Iris pigment epithelial cell (primary cell): ENCODE measurements at regions not wholly inside any gene's neighbourhood (a gene's known extent, or its start where the extent isn't known, plus 50 kb on each side); places are given as distances from the start of the nearest gene placed in this dataset.

Source experiments
- DNase-seq: peaks from one replicate; pipeline ENCODE4 v3.0.0-alpha.2; 2011; ENCODE audit warnings: low read depth

DNA sequence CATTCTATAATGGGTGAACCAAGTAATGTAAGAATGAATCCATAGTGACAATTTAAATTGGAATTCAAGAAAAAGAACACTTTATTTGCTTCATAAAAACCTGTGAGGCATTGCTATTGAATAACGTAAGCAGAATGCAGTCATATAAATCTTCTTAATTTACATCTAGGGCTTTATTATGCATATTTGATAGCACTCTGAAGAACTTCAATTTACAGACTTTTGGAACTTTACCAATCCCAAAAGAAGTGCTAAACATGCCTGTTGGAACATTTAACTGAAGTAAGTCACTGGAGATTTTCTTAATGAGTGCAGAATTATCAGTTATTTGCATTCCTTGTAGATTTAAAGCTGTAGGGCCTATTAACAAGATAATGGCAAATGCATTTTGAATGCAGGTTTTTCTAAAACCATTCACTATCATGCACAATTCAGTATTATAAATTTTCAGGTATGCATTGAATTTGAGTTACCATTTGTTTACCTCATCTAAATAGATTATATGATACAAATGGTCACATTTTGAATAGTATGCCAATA is 1181.2 kb downstream of the ARAP2 start:
- DNase-seq: no peak

DNA sequence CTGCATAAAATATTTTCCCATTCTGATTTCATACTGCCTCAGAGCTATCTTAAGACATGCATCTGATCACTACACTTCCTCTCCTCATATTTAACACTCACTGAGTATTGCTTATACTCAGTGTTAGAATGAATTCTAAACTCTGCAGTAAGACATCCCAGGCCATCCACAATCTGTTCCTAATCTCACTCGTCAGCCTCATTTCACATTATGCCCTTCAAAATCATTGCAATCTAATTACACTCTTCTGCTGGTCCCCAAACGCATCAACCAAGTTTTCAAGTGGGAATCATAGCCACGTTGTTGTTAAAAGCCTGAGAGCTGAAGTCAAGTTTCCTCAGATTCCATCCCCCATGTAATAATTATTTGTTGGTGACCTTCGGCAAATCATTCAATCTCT is 1177.9 kb downstream of the ARAP2 start:
- no peak for DNase-seq

DNA sequence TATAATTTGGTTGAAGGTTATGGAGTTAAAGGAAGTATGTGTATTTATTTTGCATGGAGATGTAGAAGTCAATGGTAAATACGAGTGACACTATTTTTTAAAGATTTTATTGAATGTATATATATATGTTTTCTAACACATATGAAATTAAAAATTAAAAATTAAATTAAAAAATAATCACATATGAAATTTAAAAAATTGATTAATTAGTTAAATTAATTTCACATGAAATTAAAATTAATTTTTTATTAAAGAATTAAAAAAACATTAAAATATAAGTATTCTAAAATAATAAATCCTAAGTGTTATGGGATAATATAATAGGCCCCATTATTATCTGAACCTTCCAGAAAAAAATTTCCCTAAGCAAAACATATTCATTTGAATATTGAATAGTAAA is 1163.5 kb downstream of the ARAP2 start:
- no peak for DNase-seq

DNA sequence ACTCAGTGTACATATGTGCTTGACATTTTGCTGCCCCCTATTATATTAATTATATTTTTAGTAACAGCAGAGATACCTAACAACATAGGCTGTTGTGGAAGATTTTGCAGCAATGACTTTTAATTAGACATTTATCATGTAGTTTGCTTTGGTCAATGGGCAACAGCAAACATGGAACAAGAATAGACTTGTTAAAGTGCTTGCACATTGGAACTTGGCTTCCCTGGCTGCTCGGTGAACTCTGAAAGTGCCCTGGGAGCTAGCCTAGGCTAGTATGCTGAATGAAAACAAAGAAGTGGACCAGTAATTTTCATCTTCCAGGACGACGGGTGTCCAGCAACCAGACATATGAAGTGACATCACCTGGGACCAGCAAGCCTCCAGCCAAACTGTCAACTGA is 1157.1 kb downstream of the ARAP2 start:
- DNase-seq: no peak

DNA sequence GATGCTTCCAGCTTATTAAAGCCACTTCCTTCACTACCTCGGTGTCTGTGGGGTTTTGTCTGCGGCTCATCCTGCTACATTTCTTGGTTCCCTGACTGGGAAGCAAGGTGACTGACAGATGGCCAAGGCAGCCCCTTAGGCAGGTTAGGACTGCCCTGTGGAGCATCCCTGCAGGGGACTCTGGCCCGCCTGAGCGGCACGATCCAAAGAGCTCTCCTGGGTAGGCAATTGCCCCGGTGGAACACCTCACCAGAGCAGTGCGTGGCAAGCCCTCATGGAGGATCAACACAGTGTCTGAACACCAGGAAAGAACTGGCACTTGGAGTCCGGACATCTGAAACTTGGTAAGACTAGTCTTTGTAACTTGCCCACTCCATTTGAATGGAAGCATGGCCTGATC is 1143.4 kb downstream of the ARAP2 start:
- no peak for DNase-seq

DNA sequence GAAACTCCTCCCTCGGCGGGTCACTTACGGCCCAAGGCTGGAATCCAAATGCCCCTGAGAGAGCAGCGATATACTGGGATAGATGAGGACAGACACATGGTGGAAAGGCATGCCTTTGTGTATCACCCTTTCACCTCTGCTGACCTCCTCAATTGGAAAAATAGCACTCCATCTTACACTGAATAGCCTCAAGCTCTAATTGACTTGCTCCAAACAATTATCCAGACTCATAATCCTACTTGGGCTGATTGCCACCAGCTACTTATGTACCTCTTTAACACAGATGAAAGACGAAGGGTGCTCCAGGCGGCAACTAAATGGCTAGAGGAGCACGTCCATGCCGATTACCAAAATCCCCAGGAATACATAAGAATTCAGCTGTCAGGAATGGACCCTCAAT is 1142.2 kb downstream of the ARAP2 start:
- DNase-seq: no peak

DNA sequence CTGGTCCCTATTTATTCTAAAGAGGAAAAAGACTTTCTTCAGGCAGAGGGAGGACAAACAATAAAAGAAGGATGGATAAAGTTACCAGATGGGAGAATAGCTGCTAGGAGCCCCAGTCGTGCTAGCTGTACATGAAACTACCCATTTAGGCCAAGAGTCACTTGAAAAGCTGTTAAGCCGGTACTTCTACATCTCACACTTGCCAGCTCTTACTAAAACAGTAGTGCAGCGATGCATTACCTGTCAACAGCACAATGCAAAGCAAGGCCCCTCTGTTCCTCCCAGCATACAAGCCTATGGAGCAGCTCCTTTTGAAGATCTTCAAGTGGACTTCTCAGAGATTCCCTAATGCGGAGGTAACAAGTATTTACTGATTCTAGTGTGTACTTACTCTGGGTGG is 1138.8 kb downstream of the ARAP2 start:
- no peak for DNase-seq

DNA sequence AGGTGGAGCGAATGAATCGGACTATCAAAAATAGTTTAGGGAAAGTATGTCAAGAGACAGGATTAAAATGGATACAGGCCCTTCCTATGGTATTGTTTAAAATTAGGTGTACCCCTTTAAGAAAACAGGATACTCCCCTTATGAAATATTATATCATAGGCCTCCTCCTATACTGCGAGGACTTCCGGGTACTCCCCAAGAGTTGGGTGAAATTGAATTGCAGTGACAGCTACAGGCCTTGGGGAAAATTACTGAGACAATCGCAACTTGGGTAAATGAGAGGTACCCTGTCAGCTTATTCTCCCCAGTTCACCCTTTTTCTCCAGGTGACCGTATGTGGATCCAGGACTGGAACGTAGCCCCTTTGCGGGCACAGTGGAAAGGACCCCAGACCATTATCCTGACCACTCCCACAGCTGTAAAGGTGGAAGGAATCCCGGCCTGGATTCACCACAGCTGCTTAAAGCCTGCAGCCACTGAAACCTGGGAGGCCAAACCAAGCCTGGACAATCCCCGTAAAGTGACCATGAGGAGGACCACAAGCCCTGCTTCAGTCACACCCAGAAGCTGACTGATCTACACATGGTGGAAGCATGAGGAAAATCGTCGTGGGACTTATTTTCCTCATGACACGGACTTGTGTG is 1138.1 kb downstream of the ARAP2 start:
- DNase-seq: no peak

DNA sequence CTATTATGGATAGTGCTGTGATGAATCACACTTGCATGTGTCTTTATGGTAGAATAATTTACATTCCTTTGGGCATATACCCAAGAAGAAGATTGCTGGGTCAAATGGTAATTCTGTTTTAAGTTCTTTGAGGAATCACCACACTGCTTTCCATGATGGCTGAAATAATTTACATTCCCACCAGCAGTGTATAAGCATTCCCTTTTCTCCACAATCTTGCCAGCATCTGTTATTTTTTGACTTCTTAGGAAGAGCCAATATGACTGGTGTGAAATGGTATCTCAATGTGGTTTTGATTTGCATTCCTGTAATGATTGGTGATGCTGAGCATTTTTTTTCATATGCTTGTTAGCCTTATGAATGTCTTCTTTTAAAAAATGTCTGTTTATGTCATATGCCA is 1120.2 kb downstream of the ARAP2 start:
- DNase-seq: peak; percentile 7

DNA sequence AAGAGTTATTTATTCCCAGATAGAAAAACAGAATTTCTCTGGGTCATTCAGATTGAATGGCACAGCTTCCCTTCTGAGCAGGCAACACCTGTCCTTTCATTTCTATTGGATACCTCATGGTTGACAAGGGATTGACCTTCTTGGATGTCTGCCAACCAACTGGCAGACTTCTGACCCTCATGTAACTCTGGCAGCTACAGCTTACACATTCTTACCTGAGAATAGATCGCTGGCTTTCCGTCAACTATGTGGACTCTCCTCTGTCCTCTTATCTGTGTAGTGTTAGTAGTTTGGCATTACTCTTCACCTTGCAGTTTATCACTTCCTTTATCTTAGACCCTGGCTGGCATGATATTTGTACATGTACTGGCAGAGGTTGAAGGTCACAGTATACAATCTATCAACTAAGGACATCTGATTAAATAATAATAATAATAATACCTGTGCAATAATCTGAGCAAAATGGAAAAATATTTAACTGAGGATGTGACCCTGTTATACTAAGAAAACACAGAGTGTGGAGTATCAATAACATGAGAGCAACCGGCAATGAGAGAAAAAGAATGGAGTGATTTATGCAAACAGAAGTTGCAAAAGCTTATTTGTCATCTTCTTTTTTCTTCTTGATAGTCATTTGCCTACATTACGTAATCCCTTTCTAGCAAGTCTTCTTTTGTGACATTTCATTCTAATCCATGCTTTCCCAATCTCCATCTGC is 1118.2 kb downstream of the ARAP2 start:
- DNase-seq: no peak

DNA sequence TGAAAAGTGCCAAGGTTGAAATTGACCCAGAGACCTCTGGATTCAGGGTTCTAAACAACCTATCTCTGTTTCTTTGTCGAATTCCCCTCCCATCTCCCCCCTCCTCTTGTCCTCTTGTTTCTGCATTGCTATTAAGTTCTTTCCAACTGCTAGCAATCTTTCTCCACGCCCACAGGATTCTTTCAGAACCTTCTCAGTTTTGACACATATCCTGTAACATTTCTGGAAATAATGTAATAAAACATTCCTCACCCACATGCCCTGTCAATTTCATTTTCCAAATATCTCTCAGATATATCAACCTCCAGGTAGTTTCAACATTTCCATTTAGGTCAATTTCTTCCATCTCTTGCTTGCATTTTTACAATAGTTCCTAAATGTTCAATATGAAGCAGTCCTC is 1105.9 kb downstream of the ARAP2 start:
- DNase-seq: no peak

DNA sequence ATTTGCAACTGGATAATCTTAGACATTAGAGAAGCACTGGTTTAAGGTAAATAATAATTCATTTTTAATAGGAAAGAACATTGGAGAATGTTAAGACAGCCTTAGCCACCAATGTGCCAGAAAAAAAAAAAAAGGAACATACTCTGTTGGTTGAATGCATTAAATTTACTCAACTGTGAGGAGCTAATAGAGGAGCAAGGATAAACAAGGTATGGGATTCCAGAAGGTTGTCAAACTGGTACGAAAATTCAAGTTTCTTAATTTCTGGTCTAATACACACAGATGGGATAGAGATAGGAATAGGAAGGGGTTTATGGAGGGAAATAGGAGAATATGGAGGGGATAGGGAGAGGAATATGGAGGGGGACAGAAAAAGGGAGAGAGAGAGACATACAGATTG is 1096.6 kb downstream of the ARAP2 start:
- no peak for DNase-seq

DNA sequence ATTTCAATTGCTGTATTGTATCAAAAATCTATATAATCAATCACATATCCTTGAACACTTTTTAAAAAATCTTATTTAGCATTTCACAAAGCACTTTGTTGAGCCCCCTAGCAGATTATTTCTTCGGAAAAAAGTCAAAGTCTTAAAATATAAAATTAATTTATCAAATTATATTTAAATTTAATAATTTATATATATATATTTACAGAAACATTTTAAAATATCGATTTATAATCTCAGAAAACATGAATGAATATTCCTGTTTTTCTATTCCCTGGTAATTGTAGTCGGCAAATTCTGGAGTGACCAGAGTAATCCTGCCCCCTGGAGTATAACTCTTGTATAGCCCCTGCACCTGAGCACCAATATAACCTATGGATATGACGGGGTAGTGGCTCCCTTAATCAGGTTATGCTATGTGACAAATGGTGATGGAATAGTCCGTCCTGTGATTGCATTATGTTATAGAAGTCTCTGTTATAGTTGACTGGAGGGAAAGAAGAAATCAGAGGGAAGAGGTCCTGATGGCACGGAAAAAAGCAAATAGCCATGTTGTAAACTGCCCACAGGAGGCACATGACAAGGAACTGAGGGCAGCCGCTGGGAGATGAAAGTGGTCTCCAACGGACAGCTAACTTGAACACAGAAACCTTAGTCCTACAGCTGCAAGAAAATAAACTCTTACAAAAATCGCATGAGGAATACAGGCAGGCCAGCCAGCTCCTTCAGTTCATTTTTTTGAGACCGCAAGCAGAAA is 1092.3 kb downstream of the ARAP2 start:
- no peak for DNase-seq

DNA sequence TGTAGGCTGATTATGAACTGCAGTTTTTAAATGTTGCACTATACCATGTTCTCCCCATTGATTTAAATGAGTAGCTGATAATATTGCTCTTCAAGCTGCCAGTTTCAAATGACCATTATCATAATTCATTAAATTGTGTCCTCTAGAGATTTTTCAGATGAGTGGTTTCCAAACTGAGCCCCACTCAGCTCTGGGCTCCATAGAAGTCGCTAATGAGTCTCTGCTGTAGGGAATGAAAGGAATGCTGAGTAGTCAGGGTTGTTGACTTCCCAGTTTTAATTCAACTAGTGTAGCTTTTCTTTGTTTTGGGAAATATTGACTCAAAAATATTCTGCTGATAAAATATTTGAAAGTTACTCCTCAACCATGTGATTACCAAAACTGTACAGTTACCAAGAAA is 1081.1 kb downstream of the ARAP2 start:
- no peak for DNase-seq

DNA sequence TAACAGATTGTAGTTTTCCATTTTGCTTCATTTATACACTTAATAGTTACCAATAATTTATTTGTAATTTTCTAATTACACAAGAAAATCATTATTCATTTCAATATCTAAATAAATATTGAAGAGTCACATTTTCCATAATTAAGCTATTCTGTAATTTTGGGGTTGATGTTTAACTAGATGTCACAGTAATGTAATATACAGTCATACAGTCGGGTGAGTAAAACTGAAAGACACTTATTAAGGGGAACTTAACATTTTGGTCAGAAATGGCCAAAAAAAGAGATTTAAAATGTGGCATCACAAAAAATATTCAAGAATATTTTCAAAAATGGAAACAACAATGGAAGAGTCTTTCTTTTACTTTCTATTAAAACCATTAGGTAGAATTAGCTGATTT is 1080.3 kb downstream of the ARAP2 start:
- no peak for DNase-seq

DNA sequence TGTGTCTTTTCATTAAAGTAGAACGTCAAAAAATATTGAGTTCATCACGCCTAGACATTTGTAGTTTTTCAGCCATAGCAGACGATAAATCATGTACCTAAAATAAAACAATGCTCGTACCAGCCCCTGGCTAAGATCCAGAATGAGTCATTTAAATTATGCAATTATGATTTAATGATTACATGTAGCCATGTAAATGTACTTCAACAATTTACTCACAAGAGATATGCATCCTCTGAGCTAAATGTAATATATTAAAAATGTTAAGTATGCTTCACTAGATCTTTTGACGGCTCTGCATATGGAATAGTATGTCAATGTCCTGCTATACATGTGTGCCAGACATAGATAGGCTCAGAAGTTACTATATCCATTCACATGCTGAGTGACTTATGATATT is 1077.8 kb downstream of the ARAP2 start:
- DNase-seq: no peak

DNA sequence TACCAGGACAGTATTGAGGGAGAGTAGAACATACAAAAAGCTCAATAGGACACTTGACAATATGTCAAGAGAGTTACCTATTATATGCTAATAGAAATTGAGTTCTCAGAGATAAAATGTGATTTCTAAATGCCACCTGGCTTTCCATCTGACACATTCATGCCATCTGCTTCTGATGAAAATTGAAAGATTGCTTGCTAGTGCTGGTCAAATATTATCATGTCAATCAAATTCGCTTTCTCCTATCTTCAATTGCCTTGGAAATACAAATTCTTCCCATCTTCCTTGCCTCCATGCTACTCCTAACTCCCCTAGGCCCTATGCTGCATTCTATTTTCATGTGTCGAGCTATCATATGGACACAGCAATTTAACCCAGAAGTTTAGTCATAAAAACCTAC is 1076.9 kb downstream of the ARAP2 start:
- DNase-seq: no peak

DNA sequence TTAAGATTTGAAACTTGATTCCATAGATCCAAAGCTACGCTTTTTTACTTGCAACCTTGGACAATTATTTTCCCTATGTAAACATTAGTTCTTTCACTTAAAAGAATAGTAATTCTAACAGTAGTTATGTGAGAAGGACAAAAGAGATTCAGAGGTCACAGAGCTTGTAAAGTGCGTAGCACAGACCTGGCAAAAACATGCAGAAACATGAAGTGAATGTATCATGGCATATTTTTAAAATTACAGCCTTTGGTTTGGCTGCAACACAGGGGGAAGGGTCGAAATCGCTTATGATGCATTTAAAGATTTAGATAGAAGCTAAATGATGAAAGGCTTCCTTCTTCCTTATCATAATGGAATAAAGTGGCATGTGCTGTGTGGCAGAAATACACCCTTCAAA is 1068.8 kb downstream of the ARAP2 start:
- DNase-seq: no peak

DNA sequence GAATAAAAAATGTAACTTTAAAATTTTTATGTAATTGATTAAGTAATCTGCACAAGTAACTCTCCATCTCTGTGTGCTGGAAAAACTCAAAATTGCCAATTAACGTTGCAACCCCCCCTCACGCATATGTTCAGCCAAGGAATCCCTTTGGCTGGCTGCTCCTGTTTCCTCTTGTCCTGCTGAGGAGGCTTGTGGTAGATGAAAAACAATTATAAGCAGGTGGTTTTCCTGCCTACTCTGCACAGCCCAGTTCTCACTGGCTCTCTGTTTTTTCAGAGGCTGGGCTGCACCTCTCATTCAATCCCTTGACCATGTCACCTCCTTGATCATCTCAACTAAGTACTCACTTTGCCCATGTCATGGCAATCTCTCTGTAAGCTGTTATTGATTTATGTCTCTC is 1068.4 kb downstream of the ARAP2 start:
- no peak for DNase-seq

DNA sequence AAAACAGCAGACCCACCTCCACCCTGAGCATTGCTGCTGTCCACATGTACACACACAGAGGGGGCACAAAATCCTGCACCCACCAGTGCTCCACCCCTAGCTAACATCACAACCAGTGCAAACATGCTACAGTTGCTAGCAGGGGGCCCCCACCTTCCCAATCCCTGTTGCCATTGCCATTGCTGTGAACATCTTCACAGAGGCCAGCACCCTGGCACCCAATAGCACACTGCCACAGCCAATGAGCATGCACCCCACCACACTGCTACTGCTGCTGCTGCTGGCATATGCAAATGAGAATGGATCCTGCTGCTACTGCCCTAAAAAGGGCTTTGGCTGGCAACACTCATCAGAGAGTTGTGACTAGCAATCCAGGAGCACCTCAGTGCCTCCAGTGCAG is 1061.9 kb downstream of the ARAP2 start:
- no peak for DNase-seq

DNA sequence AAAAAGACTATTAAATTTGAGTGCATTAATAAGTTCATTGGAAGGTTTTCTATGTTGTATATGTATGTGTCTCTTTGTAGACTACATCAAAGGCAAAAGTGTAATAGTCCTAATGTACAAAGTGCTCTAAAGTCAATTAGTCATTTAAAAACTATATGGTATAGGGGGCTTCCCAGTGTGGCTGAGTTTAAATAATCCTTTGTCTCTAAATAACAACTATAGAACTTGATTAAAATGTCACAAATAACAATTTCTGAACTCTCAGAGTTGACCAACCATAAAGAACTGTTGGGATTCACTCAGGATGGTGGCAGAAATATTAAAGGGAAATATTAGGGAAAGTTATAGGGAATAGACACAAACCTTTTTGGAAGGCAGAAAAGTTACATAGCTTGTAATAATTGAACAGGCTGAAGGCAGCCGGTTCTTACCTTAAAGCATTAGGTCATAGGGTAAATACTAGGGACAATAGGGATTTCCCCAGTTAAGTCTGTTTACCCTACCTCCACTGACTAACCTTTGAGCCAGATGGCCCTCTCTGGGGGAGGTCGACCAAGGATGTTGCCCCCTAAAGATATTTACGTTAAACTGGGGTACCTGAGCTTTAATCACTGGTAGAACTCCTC is 1054.2 kb downstream of the ARAP2 start:
- no peak for DNase-seq

DNA sequence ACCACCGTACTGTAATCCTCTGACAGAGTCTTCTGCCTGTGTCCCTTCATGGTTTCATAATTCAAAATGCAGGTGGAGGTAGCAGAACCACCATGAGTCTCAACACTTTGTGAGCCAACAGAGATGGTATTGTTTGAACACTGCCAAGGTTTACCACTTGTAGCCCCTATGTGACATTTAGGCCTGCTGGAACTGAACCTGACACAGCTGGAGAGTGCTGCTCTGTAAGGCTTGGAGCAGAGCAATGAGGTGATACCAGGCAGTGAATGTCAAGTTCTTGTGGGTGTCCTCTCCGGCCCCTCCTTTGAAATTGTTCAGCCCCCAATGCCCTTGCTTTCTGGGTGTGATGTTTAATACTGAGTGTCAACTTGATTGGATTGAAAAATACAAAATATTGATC is 1042.9 kb downstream of the ARAP2 start:
- no peak for DNase-seq

DNA sequence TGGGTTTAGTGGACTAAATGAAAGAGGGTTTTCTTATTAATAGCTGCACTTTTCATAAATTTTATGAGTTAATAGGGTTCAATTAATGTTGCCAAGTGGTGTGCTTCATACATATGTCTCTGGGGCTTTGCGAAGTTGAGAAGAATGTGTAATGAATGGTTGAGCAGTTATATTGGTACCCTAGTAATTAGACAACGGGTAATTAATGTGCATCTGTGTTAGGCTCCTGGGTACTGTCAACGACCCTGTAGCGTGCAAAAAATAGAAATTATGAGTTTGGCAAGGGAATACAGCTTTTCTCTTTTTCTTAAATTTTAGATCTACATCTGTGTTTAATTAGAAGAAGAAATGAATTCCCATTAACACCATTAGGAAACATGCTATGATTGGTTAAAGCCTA is 1027.7 kb downstream of the ARAP2 start:
- DNase-seq: no peak
